BE2C (cell line): ENCODE measurements at regions not wholly inside any gene's neighbourhood (a gene's known extent, or its start where the extent isn't known, plus 50 kb on each side); places are given as distances from the start of the nearest gene placed in this dataset.
"Not testable (repeated sequence)": the region's sequence is repeated elsewhere in the genome, so short reads cannot be mapped to it uniquely, and the experiment has no call there.

Experiments used
- DNase-seq: peaks from one replicate; pipeline ENCODE4 v3.0.0-alpha.2; 2020
- H3K27me3 ChIP-seq: fragments of 250-450 bp; sonication (Bioruptor Pico); 2 replicates; pipeline ENCODE4 v1.5.1; 2020; ENCODE audit warnings: mild to moderate bottlenecking
- H3K36me3 ChIP-seq: fragments of 250-450 bp; sonication (Bioruptor Pico); 2 replicates; pipeline ENCODE4 v1.5.1; 2020; ENCODE audit warnings: mild to moderate bottlenecking
- H3K4me1 ChIP-seq: fragments of 250-450 bp; sonication (Bioruptor Pico); 2 replicates; pipeline ENCODE4 v1.5.1; 2020
- H3K4me3 ChIP-seq: 2 replicates; pipeline ENCODE4 v1.5.1; 2011; ENCODE audit warnings: low read depth, low read length
- H3K9me3 ChIP-seq: fragments of 250-450 bp; sonication (Bioruptor Pico); 2 replicates; pipeline ENCODE4 v1.5.1; 2020
- TF ChIP-seq, protein P1 (sequence below): IDR thresholded peaks from 2 replicates; pipeline ENCODE4 v1.5.1; 2012; ENCODE audit warnings: mild to moderate bottlenecking, low read depth, low read length

DNA sequence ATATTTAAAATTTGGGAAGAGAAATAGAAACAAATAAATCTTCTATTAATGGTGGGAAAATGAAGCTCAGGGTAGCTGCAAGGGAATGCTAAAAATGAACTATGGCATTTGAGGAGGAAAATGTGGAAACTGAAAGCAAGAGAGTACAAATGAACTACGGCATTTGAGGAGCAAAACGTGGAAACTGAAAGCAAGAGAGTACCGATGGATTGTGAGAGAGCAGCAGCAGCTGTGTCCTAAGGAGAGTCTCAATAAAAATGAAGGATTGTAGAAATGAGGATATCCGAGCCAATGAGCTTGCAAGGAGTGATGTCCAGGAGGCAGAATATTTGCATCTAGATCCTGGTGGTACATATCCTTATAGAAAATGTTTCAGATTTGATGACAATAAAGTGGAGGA is 547.1 kb upstream of the ZNF337 start:
- Histone ChIP-seq H3K4me3 (no peak overlapping the region), H3K27me3 (no peaks in the 10 kb centered on the region), H3K36me3 (no peaks in the 10 kb centered on the region), H3K4me1 (no peaks in the 10 kb centered on the region), H3K9me3 (no peaks in the 10 kb centered on the region)
- TF ChIP-seq, protein P1, sequence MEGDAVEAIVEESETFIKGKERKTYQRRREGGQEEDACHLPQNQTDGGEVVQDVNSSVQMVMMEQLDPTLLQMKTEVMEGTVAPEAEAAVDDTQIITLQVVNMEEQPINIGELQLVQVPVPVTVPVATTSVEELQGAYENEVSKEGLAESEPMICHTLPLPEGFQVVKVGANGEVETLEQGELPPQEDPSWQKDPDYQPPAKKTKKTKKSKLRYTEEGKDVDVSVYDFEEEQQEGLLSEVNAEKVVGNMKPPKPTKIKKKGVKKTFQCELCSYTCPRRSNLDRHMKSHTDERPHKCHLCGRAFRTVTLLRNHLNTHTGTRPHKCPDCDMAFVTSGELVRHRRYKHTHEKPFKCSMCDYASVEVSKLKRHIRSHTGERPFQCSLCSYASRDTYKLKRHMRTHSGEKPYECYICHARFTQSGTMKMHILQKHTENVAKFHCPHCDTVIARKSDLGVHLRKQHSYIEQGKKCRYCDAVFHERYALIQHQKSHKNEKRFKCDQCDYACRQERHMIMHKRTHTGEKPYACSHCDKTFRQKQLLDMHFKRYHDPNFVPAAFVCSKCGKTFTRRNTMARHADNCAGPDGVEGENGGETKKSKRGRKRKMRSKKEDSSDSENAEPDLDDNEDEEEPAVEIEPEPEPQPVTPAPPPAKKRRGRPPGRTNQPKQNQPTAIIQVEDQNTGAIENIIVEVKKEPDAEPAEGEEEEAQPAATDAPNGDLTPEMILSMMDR, result no peak
- no peak for DNase-seq

DNA sequence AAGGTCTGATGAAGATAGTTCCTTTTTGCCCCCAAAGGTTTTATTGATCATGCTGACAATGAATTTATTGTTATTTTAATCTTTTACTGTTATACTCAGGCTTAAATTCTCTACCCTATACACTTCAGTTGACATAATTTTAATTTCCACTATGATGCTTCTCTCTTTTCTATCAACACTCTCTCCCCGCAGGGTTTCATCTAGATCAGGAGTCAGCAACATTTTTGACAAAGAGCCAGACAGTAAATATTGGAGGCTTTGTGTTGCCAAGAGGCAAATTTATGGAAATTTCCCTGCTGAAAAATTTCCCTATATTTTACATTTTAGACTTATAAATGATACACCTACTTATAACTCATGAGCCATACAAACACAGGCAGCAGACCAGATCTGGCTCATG is 524.0 kb upstream of the ZNF337 start:
- not testable (repeated sequence) for H3K9me3 ChIP-seq, H3K4me1 ChIP-seq, DNase-seq, H3K4me3 ChIP-seq, H3K36me3 ChIP-seq, H3K27me3 ChIP-seq

DNA sequence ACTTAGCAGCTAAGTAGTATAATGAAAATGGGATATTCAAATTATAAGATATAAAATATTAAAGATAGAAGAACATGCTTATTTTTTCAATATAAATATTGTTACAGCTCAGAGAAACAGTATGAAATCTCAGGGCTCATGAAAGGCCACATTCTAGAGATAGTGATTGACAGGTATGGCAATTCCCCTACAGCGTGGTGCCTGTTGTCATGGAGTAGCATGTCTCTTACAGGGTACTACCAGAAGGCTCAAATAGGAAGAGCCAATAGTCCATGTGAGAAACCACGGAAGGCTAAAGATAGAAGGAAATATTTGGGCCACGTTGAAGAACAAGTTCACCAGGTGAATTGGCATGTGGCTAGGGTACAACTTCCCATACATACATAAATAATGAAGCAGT is 522.9 kb upstream of the ZNF337 start:
- H3K4me3 ChIP-seq, H3K4me1 ChIP-seq, H3K27me3 ChIP-seq, H3K36me3 ChIP-seq, H3K9me3 ChIP-seq, DNase-seq: not testable (repeated sequence)

DNA sequence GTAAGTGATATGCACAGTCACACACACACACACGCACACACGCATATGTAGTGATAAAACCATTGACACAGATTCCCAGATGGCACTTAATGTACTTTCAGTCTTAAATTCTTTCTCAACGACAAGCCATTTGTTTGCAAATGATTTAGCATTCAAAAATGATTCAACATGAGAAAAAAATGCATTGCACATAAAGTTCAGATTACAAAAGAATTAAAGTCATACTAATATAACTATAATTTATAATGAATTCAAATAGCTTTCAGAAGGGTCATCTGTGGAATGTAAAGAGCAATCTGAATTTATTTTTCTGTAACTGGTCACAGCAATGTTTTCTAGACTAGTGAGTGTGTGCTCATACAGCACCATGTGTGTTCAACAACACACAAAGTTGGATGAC is 521.6 kb upstream of the ZNF337 start:
- TF ChIP-seq, protein P1, result no peak
- Histone ChIP-seq H3K4me3 (no peak overlapping the region), H3K4me1 (no peaks in the 10 kb centered on the region), H3K36me3 (no peaks in the 10 kb centered on the region), H3K9me3 (no peaks in the 10 kb centered on the region), H3K27me3 (no peaks in the 10 kb centered on the region)
- DNase-seq, result no peak

DNA sequence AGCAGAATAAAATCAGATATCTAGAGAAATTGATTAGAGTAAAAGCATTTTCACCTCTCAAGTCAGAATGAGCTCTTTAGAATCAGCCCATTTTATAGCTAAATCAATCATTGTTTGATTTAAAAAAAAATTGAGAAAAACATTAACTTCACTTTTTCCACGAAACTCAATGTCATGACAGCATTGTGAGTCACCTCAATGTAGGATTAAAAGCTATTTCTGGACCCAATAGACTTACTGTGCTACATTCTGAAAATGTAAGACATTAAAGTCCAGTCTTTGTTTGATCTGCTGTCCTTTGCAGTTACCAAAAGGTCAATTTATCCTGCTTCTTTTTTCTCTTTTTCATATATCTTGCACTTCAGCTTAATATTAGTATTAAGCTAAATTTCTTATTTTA is 519.4 kb upstream of the ZNF337 start:
- Histone ChIP-seq H3K9me3 (no peaks in the 10 kb centered on the region), H3K4me3 (no peak overlapping the region), H3K4me1 (no peaks in the 10 kb centered on the region), H3K27me3 (no peaks in the 10 kb centered on the region), H3K36me3 (no peaks in the 10 kb centered on the region)
- DNase-seq, result no peak
- TF ChIP-seq, protein P1, result no peak

DNA sequence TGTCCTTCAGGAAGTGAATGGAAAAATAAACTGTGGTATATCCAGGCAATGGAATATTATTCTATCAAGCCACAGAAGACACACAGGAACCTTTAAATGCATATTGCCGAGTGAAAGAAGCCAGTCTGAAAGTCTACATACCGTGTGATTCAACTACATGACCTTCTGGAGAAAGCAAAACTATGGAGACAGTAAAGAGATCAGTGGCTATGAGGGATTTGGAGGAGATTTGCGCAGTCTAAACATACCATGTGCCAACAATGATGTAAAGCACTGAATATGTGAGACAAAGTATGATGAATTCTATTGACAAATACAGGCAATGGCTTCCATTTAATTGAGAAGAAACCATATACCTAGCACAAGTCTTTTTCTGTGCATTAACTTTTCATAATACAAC is 518.3 kb upstream of the ZNF337 start:
- TF ChIP-seq, protein P1, result no peak
- DNase-seq, result no peak
- H3K9me3 ChIP-seq, result no peaks in the 10 kb centered on the region
- no peak overlapping the region for H3K4me3 ChIP-seq
- H3K36me3 ChIP-seq, result no peaks in the 10 kb centered on the region
- no peaks in the 10 kb centered on the region for H3K4me1 ChIP-seq
- no peaks in the 10 kb centered on the region for H3K27me3 ChIP-seq

DNA sequence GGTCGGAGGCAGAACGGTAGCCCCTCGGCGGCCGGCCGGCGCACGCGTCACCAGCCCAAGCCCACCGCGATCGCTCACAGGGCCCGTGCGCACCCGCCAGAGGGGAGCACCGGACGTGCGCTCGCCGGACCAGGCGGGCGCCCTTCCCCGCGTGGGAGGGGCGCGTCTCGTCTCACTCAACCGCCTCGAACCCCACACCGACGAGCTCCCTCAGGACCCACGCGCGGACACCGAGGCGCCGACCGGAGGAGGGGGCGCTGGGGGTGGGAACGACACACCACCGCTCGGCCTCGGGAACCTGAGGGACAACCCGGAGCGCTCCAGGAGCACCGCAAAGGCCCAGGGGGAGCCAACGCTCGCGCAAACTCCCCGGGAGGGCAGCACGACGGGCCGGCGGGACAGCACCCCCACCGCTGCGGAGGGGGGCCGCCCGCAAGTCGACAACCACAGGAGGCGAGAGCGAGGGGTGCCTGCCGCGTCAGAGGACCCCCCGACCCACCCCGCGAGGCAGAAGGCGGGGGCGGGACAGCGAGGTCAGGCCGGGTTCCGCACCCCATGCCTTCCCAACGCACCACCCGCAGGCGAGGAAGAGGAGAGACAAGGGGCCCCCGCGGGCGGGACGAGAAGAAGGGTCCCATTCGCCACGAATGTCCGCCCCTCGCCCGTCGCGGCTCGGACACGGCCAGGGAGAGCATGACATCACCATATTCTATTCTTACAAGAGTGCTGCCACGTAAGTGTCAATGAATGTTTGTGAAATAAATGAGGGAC is 512.7 kb upstream of the ZNF337 start:
- no peak overlapping the region for H3K4me3 ChIP-seq
- H3K4me1 ChIP-seq, result no peaks in the 10 kb centered on the region
- TF ChIP-seq, protein P1, result no peak
- DNase-seq, result no peak
- no peaks in the 10 kb centered on the region; the same call in 1 of the 2 replicates for H3K9me3 ChIP-seq
- peaks cover 18% of the 10 kb centered on the region for H3K27me3 ChIP-seq
- H3K36me3 ChIP-seq, result no peaks in the 10 kb centered on the region
